K562 (cell line): ENCODE measurements at regions not wholly inside any gene's neighbourhood (a gene's known extent, or its start where the extent isn't known, plus 50 kb on each side); places are given as distances from the start of the nearest gene placed in this dataset.

Source experiments
- ATAC-seq: fragments of 200-7000 bp; cut with Tn5 transposase; 3 replicates; pipeline ENCODE4 v1.9.1; 2020; ENCODE audit warnings: moderate library complexity
- BruUV-seq: library from RNA; stranded (reverse); fragments of 400-500 nt; replicated peaks from 2 replicates; lab custom pipeline; 2021; lab: Mats Ljungman, UMichigan
- CTCF ChIA-PET: fragments of 300-600 bp; formaldehyde crosslinking; extraction: SDS; loops from one replicate; lab custom pipeline; 2021; ENCODE audit warnings: low intra/inter-chr PET ratio; lab: Yijun Ruan, JAX
- POLR2A ChIA-PET: fragments of 300-600, 350-650 bp; sonication (Branson Sonifier 250); formaldehyde crosslinking; extraction: SDS; loops from one replicate; lab custom pipeline; 2021; ENCODE audit warnings: antibody characterized with exemption, inconsistent platforms; lab: Yijun Ruan, JAX
- DNase-seq, 4 experiments: peaks; one replicate each; pipeline versions ENCODE4 v3.0.0 to v3.0.0-alpha.2; 2011 to 2018; ENCODE audit warnings: low spot score in 3 of 4, mixed read lengths in 3 of 4; ENCODE audit errors: extremely low read depth in 1 of 4
- FAIRE-seq: peaks from 2 replicates; lab custom pipeline; 2011; peaks lifted over from hg19 to GRCh38; lab: Jason Lieb, UNC
- H2AFZ ChIP-seq: 2 replicates; pipeline ENCODE4 v1.6.0; 2011; ENCODE audit warnings: low read depth, low read length, control low read depth, inconsistent platforms
- H3K27ac ChIP-seq: fragments of 200-600 bp; 3 replicates; pipeline ENCODE4 v1.8.0; 2011; ENCODE audit warnings: low read depth, mild to moderate bottlenecking, control low read depth, inconsistent platforms, low read length, moderate library complexity, mixed read lengths; ENCODE audit errors: extremely low read depth
- H3K27me3 ChIP-seq, 2 experiments: fragments of 300-600 bp in 1 of 2; 2 replicates in 1 of 2; 3 replicates in 1 of 2; pipeline versions ENCODE4 v1.6.0 to v1.8.0; 2011; ENCODE audit warnings: inconsistent platforms in 2 of 2, low read length in 2 of 2, mild to moderate bottlenecking in 1 of 2, mixed read lengths in 1 of 2, moderate library complexity in 1 of 2; ENCODE audit not compliant: control insufficient read depth in 2 of 2, insufficient read depth in 2 of 2
- H3K36me3 ChIP-seq: fragments of 300-600 bp; 3 replicates; pipeline ENCODE4 v1.8.0; 2011; ENCODE audit warnings: mild to moderate bottlenecking, low read length, inconsistent platforms; ENCODE audit not compliant: control insufficient read depth, insufficient read depth
- H3K4me1 ChIP-seq, 2 experiments: fragments of 200-600 bp in 1 of 2; replicated peaks in 1 of 2; 2 replicates in 1 of 2; 3 replicates in 1 of 2; pipeline versions ENCODE4 v1.5.1 to v1.8.0; 2011; ENCODE audit warnings: inconsistent platforms in 2 of 2, low read length in 2 of 2, mild to moderate bottlenecking in 1 of 2, mixed read lengths in 1 of 2, moderate library complexity in 1 of 2; ENCODE audit not compliant: control insufficient read depth in 2 of 2, insufficient read depth in 2 of 2
- H3K4me2 ChIP-seq: 2 replicates; pipeline ENCODE4 v1.6.1; 2011; ENCODE audit warnings: low read length, control low read depth, inconsistent platforms, mixed read lengths; ENCODE audit not compliant: insufficient read depth
- H3K4me3 ChIP-seq: fragments of 200-600 bp; sonication (generic), shearing (Covaris generic); 2 replicates; pipeline ENCODE4 v1.5.1; 2016; ENCODE audit warnings: control low read depth, inconsistent platforms
- H3K79me2 ChIP-seq: fragments of 200-600 bp; 3 replicates; pipeline ENCODE4 v1.8.0; 2011; ENCODE audit warnings: low read length, inconsistent platforms; ENCODE audit not compliant: control insufficient read depth, insufficient read depth
- H3K9ac ChIP-seq, 2 experiments: 2 replicates each; pipeline versions ENCODE4 v1.6.0 to v1.6.1; 2011; ENCODE audit warnings: low read depth in 2 of 2, low read length in 2 of 2, control low read depth in 1 of 2, inconsistent platforms in 1 of 2, mild to moderate bottlenecking in 1 of 2, mixed read lengths in 1 of 2; ENCODE audit not compliant: insufficient read depth in 1 of 2
- H3K9me1 ChIP-seq: one replicate; pipeline ENCODE4 v1.6.0; 2011; ENCODE audit warnings: inconsistent platforms, mild to moderate bottlenecking, low read length, moderate library complexity; ENCODE audit not compliant: control insufficient read depth, insufficient read depth
- H3K9me3 ChIP-seq: replicated peaks from 2 replicates; pipeline ENCODE4 v1.5.1; 2011; ENCODE audit warnings: low read depth, low read length, inconsistent platforms; ENCODE audit not compliant: control insufficient read depth, insufficient read depth
- H4K20me1 ChIP-seq: replicated peaks from 2 replicates; pipeline ENCODE4 v1.6.1; 2011; ENCODE audit warnings: low read length, inconsistent platforms, mixed read lengths; ENCODE audit not compliant: control insufficient read depth, insufficient read depth
- CHD4 ChIP-seq: fragments of 200-600 bp; sonication (generic); IDR thresholded peaks from 3 replicates; pipeline ENCODE4 v1.6.1; 2012; ENCODE audit warnings: low read depth, mild to moderate bottlenecking, mixed read lengths, low read length, inconsistent platforms; ENCODE audit not compliant: insufficient read depth, insufficient replicate concordance, poor library complexity, severe bottlenecking
- HNRNPLL ChIP-seq: fragments of 200-400 bp; formaldehyde crosslinking; IDR thresholded peaks from 2 replicates; pipeline ENCODE4 v1.6.1; 2017; ENCODE audit warnings: low read length, low read depth, mild to moderate bottlenecking; ENCODE audit not compliant: poor library complexity, severe bottlenecking
- KLF6 ChIP-seq: fragments of 250-450 bp; sonication (Bioruptor Pico); IDR thresholded peaks from 2 replicates; pipeline ENCODE4 v1.4.0; 2020; ENCODE audit warnings: mild to moderate bottlenecking, moderate library complexity, borderline replicate concordance
- MIER1 ChIP-seq: fragments of 450-650 bp; IDR thresholded peaks from 2 replicates; pipeline ENCODE4 v1.6.1; 2016; ENCODE audit warnings: antibody characterized with exemption, mild to moderate bottlenecking, low read depth
- NFYB ChIP-seq: IDR thresholded peaks from 2 replicates; pipeline ENCODE4 v1.6.1; 2011; ENCODE audit warnings: mild to moderate bottlenecking, moderate library complexity; ENCODE audit not compliant: insufficient read length; ENCODE audit errors: extremely low read depth
- RBM14 ChIP-seq: fragments of 200-400 bp; formaldehyde crosslinking; IDR thresholded peaks from 2 replicates; pipeline ENCODE4 v1.6.1; 2018; ENCODE audit warnings: low read depth, mild to moderate bottlenecking, low read length, moderate library complexity, borderline replicate concordance; ENCODE audit not compliant: insufficient read depth
- SMARCA4 ChIP-seq: fragments of 450-650 bp; IDR thresholded peaks from 2 replicates; pipeline ENCODE4 v1.6.1; 2016
- TAF9B ChIP-seq: fragments of 450-650 bp; IDR thresholded peaks from 2 replicates; pipeline ENCODE4 v1.6.1; 2018; ENCODE audit warnings: mild to moderate bottlenecking; ENCODE audit not compliant: partially characterized antibody
- ZC3H8 ChIP-seq: fragments of 450-650 bp; IDR thresholded peaks from 2 replicates; pipeline ENCODE4 v1.6.1; 2017
- ZNF23 ChIP-seq: fragments of 250-450 bp; sonication (Bioruptor Pico); IDR thresholded peaks from 2 replicates; pipeline ENCODE4 v1.4.0; 2020; ENCODE audit warnings: mild to moderate bottlenecking
- ZNF239 ChIP-seq: fragments of 250-450 bp; sonication (Bioruptor Pico); IDR thresholded peaks from 2 replicates; pipeline ENCODE4 v1.4.0; 2020; ENCODE audit warnings: mild to moderate bottlenecking
- ZNF384 ChIP-seq: IDR thresholded peaks from 2 replicates; pipeline ENCODE4 v1.6.1; 2012; ENCODE audit warnings: low read depth, low read length, improper control_type of control experiment
- WGBS: fragments of 100-300 bp; shearing (Covaris generic); methylation state at CpG from one replicate; pipeline ENCODE4 v1.1.6; 2016; ENCODE audit warnings: low coverage, mixed read lengths; ENCODE audit not compliant: insufficient coverage; ENCODE audit errors: missing lambda C conversion rate; 5-methylcytosine and 5-hydroxymethylcytosine counted together
- in situ Hi-C: fragments of 300-500 bp; cut with MboI; formaldehyde crosslinking; loops from 4 replicates; pipeline ENCODE4 v1.15.0; 2018; ENCODE audit warnings: inconsistent platforms, mixed read lengths
- intact Hi-C: fragments of 100-400 bp; cut with micrococcal nuclease; formaldehyde crosslinking; loops from 2 replicates; pipeline ENCODE4 v1.14.2; 2022
- TF ChIP-seq, protein P1 (sequence below): fragments of 450-650 bp; IDR thresholded peaks from one replicate; pipeline ENCODE4 v1.6.1; 2018; ENCODE audit warnings: mild to moderate bottlenecking, moderate library complexity; ENCODE audit not compliant: partially characterized antibody
- TF ChIP-seq, protein P2 (sequence below): fragments of 250-450 bp; sonication (Bioruptor Pico); IDR thresholded peaks from 2 replicates; pipeline ENCODE4 v1.4.0; 2020; ENCODE audit warnings: mild to moderate bottlenecking, moderate library complexity, borderline replicate concordance
- TF ChIP-seq, protein P3 (sequence below): fragments of 450-650 bp; IDR thresholded peaks from 2 replicates; pipeline ENCODE4 v1.6.1; 2017; ENCODE audit warnings: antibody characterized with exemption, mild to moderate bottlenecking

DNA sequence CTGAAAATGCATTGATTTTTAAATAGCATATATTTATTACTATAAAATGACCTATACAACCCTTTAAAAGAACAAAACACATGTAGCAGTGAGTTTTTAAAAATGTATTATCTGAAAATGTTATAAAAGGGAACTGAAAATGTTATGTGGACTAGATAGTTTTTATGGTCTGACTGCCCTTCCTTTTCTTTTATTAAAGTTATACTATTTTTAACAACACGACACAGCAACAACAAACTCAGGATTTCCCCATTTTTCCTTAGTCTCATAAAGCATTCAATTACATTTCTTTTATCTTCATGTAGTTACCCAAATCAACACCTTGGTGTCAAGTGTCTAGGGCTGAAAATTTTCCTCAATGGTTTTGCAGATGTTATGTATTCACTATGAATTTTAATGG lies 132.8 kb upstream of the TMEFF2 start (continued):
- TF ChIP-seq RBM14 (no peak), HNRNPLL (no peak), CHD4 (no peak), KLF6 (CRISPR knock-in tag) (no peak), MIER1 (no peak)

DNA sequence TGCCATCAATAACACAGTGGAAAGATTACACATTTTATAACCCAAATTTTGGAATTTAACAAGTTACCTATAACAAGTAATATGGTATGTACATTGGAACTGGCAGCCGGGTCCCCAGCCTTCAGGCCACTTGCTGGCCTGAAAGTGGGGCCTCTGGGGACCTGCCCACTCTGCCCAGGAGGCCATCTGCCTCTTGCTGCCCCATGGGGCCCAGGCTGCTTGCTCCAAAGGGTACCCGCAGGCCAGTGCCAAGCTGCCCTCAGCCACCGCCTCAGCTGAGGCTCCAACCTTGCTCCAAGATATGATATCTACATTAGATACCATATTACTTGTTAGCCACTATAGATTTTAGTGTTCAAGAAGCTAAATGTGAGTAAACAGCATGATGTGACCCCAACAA lies 120.8 kb upstream of the TMEFF2 start:
- no TSS peak for BruUV-seq
- in situ Hi-C loops (no loop called here), intact Hi-C loops (no loop called here)
- 6% methylated on average over 2 of the region's 3 CpGs for WGBS
- Histone ChIP-seq H3K27me3 (no peaks in the 10 kb centered on the region), H3K4me3 (no peak overlapping the region), H3K36me3 (no peaks in the 10 kb centered on the region), H3K4me1 (no peaks in the 10 kb centered on the region; a peak in 1 of 5 replicates), H3K9me3 (no peaks in the 10 kb centered on the region), H3K4me2 (no peak overlapping the region), H4K20me1 (no peaks in the 10 kb centered on the region), H2AFZ (no peak overlapping the region), H3K9ac (no peak overlapping the region), H3K79me2 (no peaks in the 10 kb centered on the region), H3K27ac (no peak overlapping the region), H3K9me1 (no peaks in the 10 kb centered on the region)
- POLR2A ChIA-PET = no interaction called here
- FAIRE-seq (no peak), DNase-seq (no peak), ATAC-seq (no peak)
- CTCF ChIA-PET = no interaction called here
- no peak for TF ChIP-seq ZNF239 (CRISPR knock-in tag)
- TF ChIP-seq, protein P1, sequence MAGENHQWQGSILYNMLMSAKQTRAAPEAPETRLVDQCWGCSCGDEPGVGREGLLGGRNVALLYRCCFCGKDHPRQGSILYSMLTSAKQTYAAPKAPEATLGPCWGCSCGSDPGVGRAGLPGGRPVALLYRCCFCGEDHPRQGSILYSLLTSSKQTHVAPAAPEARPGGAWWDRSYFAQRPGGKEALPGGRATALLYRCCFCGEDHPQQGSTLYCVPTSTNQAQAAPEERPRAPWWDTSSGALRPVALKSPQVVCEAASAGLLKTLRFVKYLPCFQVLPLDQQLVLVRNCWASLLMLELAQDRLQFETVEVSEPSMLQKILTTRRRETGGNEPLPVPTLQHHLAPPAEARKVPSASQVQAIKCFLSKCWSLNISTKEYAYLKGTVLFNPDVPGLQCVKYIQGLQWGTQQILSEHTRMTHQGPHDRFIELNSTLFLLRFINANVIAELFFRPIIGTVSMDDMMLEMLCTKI = no peak
- TF ChIP-seq SMARCA4 = no peak
- TF ChIP-seq TAF9B = no peak
- no peak for TF ChIP-seq ZNF384
- TF ChIP-seq ZNF23 (CRISPR knock-in tag) = no peak
- no peak for TF ChIP-seq NFYB
- TF ChIP-seq, protein P2, sequence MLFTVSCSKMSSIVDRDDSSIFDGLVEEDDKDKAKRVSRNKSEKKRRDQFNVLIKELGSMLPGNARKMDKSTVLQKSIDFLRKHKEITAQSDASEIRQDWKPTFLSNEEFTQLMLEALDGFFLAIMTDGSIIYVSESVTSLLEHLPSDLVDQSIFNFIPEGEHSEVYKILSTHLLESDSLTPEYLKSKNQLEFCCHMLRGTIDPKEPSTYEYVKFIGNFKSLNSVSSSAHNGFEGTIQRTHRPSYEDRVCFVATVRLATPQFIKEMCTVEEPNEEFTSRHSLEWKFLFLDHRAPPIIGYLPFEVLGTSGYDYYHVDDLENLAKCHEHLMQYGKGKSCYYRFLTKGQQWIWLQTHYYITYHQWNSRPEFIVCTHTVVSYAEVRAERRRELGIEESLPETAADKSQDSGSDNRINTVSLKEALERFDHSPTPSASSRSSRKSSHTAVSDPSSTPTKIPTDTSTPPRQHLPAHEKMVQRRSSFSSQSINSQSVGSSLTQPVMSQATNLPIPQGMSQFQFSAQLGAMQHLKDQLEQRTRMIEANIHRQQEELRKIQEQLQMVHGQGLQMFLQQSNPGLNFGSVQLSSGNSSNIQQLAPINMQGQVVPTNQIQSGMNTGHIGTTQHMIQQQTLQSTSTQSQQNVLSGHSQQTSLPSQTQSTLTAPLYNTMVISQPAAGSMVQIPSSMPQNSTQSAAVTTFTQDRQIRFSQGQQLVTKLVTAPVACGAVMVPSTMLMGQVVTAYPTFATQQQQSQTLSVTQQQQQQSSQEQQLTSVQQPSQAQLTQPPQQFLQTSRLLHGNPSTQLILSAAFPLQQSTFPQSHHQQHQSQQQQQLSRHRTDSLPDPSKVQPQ (CRISPR knock-in tag) = no peak
- no peak for TF ChIP-seq ZC3H8
- TF ChIP-seq, protein P3, sequence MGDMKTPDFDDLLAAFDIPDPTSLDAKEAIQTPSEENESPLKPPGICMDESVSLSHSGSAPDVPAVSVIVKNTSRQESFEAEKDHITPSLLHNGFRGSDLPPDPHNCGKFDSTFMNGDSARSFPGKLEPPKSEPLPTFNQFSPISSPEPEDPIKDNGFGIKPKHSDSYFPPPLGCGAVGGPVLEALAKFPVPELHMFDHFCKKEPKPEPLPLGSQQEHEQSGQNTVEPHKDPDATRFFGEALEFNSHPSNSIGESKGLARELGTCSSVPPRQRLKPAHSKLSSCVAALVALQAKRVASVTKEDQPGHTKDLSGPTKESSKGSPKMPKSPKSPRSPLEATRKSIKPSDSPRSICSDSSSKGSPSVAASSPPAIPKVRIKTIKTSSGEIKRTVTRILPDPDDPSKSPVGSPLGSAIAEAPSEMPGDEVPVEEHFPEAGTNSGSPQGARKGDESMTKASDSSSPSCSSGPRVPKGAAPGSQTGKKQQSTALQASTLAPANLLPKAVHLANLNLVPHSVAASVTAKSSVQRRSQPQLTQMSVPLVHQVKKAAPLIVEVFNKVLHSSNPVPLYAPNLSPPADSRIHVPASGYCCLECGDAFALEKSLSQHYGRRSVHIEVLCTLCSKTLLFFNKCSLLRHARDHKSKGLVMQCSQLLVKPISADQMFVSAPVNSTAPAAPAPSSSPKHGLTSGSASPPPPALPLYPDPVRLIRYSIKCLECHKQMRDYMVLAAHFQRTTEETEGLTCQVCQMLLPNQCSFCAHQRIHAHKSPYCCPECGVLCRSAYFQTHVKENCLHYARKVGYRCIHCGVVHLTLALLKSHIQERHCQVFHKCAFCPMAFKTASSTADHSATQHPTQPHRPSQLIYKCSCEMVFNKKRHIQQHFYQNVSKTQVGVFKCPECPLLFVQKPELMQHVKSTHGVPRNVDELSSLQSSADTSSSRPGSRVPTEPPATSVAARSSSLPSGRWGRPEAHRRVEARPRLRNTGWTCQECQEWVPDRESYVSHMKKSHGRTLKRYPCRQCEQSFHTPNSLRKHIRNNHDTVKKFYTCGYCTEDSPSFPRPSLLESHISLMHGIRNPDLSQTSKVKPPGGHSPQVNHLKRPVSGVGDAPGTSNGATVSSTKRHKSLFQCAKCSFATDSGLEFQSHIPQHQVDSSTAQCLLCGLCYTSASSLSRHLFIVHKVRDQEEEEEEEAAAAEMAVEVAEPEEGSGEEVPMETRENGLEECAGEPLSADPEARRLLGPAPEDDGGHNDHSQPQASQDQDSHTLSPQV = no peak
